NCI-H146 treated with DMSO at 0.1 percent for 48 hours (cell line): ENCODE measurements at regions not wholly inside any gene's neighbourhood (a gene's known extent, or its start where the extent isn't known, plus 50 kb on each side); places are given as distances from the start of the nearest gene placed in this dataset.

Experiments
- DNase-seq: peaks from one replicate; lab custom pipeline; 2025; ENCODE audit not compliant: unreplicated experiment; lab: John Stamatoyannopoulos, UW

- no peak for DNase-seq
Observed at GRCh38 chr11:104830508-104830907, 67.8 kb downstream of the CASP12 start.

- DNase-seq: no peak
Observed at GRCh38 chr11:104830080-104830479, 68.2 kb downstream of the CASP12 start.

GRCh38 chr11:104826772-104827171 is 71.5 kb downstream of the CASP12 start:
- DNase-seq: no peak

- no peak for DNase-seq
Observed at GRCh38 chr11:104823657-104824056, 74.6 kb downstream of the CASP12 start.

GRCh38 chr11:104820431-104820830 is 77.8 kb downstream of the CASP12 start:
- DNase-seq: no peak

- no peak for DNase-seq
Observed at GRCh38 chr11:104819603-104820002, 78.7 kb downstream of the CASP12 start.

- DNase-seq: no peak
Observed at GRCh38 chr11:104819107-104819506, 79.2 kb downstream of the CASP12 start.

- DNase-seq: no peak
Observed at GRCh38 chr11:104817973-104818372, 80.3 kb downstream of the CASP12 start.

- no peak for DNase-seq
Observed at GRCh38 chr11:104813532-104813931, 84.7 kb downstream of the CASP12 start.

GRCh38 chr11:104812103-104812788 is 86.0 kb downstream of the CASP12 start:
- DNase-seq: no peak

GRCh38 chr11:104803776-104804175 is 94.5 kb downstream of the CASP12 start:
- DNase-seq: no peak

GRCh38 chr11:104799251-104799650 is 99.0 kb downstream of the CASP12 start:
- DNase-seq: no peak

GRCh38 chr11:104798789-104799188 is 99.5 kb downstream of the CASP12 start:
- no peak for DNase-seq

- DNase-seq: no peak
Observed at GRCh38 chr11:104796301-104796700, 102.0 kb downstream of the CASP12 start.

- no peak for DNase-seq
Observed at GRCh38 chr11:104795501-104796213, 102.6 kb downstream of the CASP12 start.

GRCh38 chr11:104792861-104793260 is 105.4 kb downstream of the CASP12 start:
- DNase-seq: no peak

- no peak for DNase-seq
Observed at GRCh38 chr11:104791896-104792295, 106.4 kb downstream of the CASP12 start.

- DNase-seq: no peak
Observed at GRCh38 chr11:104784684-104785460, 113.4 kb downstream of the CASP12 start.

GRCh38 chr11:104783241-104783640 is 115.0 kb downstream of the CASP12 start:
- no peak for DNase-seq

- no peak for DNase-seq
Observed at GRCh38 chr11:104782377-104782754, 115.9 kb downstream of the CASP12 start.

- no peak for DNase-seq
Observed at GRCh38 chr11:104781719-104782376, 116.4 kb downstream of the CASP12 start.
